GM12878 (cell line): ENCODE measurements at regions not wholly inside any gene's neighbourhood (a gene's known extent, or its start where the extent isn't known, plus 50 kb on each side); places are given as distances from the start of the nearest gene placed in this dataset.

Experiments used
- ATAC-seq: fragments of 200-7000 bp; cut with Tn5 transposase; 3 replicates; pipeline ENCODE4 v1.9.1; 2020; ENCODE audit warnings: mild to moderate bottlenecking, moderate library complexity
- BruUV-seq: library from RNA; stranded (reverse); fragments of 400-500 nt; replicated peaks from 2 replicates; lab custom pipeline; 2021; lab: Mats Ljungman, UMichigan
- CTCF ChIA-PET: fragments of 300-600 bp; sonication (Branson Sonifier 250); formaldehyde crosslinking; extraction: SDS; loops from one replicate; lab custom pipeline; 2021; ENCODE audit warnings: inconsistent platforms; lab: Yijun Ruan, JAX
- POLR2A ChIA-PET: fragments of 350-600 bp; formaldehyde crosslinking; extraction: SDS; loops from one replicate; lab custom pipeline; 2021; ENCODE audit warnings: inconsistent platforms; lab: Charles Lee
- RAD21 ChIA-PET: fragments of 300-600 bp; sonication (Branson Sonifier 250); formaldehyde crosslinking; loops from one replicate; lab custom pipeline; 2023; ENCODE audit warnings: antibody characterized with exemption; ENCODE audit not compliant: unreplicated experiment; lab: Charles Lee
- SMC1A ChIA-PET: fragments of 300-600 bp; sonication (Branson Sonifier 250); formaldehyde crosslinking; loops from one replicate; lab custom pipeline; 2023; ENCODE audit not compliant: unreplicated experiment, uncharacterized antibody; lab: Charles Lee
- DNase-seq: peaks from one replicate; pipeline ENCODE4 v3.0.0-alpha.2; 2011; ENCODE audit warnings: low read depth, low spot score
- FAIRE-seq: peaks from 3 replicates; lab custom pipeline; 2011; peaks lifted over from hg19 to GRCh38; lab: Jason Lieb, UNC
- H2AFZ ChIP-seq: 2 replicates; pipeline ENCODE4 v1.6.0; 2011; ENCODE audit warnings: low read depth, low read length, control low read depth; ENCODE audit not compliant: control insufficient read depth
- H3K27ac ChIP-seq: 2 replicates; pipeline ENCODE4 v1.5.1; 2011; ENCODE audit warnings: control low read depth; ENCODE audit not compliant: control insufficient read depth, insufficient read depth
- H3K27me3 ChIP-seq, 2 experiments: replicated peaks in 1 of 2; 2 replicates each; pipeline versions ENCODE4 v1.6.0 to v1.6.1; 2011; ENCODE audit warnings: low read length in 1 of 2; ENCODE audit not compliant: control insufficient read depth in 2 of 2, insufficient read depth in 2 of 2
- H3K36me3 ChIP-seq, 2 experiments: 2 replicates each; pipeline ENCODE4 v1.5.1; 2011; ENCODE audit warnings: low read length in 1 of 2; ENCODE audit not compliant: control insufficient read depth in 2 of 2, insufficient read depth in 2 of 2
- H3K4me1 ChIP-seq: 2 replicates; pipeline ENCODE4 v1.6.1; 2011; ENCODE audit warnings: mild to moderate bottlenecking, low read length, moderate library complexity, mixed read lengths; ENCODE audit not compliant: control insufficient read depth, insufficient read depth
- H3K4me2 ChIP-seq: 2 replicates; pipeline ENCODE4 v1.6.0; 2011; ENCODE audit warnings: control low read depth; ENCODE audit not compliant: control insufficient read depth, insufficient read depth
- H3K4me3 ChIP-seq: fragments of 200-600 bp; sonication (generic); 2 replicates; pipeline ENCODE4 v1.5.1; 2016
- H3K79me2 ChIP-seq: 2 replicates; pipeline ENCODE4 v1.6.0; 2011; ENCODE audit warnings: low read length; ENCODE audit not compliant: control insufficient read depth, insufficient read depth
- H3K9ac ChIP-seq: 2 replicates; pipeline ENCODE4 v1.8.0; 2011; ENCODE audit warnings: low read length, control low read depth, mixed read lengths; ENCODE audit not compliant: control insufficient read depth, insufficient read depth
- H3K9me3 ChIP-seq: replicated peaks from 3 replicates; pipeline ENCODE4 v1.5.1; 2011; ENCODE audit warnings: mild to moderate bottlenecking, low read length; ENCODE audit not compliant: control insufficient read depth, insufficient read depth
- H4K20me1 ChIP-seq: 2 replicates; pipeline ENCODE4 v1.6.0; 2011; ENCODE audit not compliant: control insufficient read depth, insufficient read depth
- ASH2L ChIP-seq: fragments of 300-600, 200-600 bp; sonication (generic); IDR thresholded peaks from 2 replicates; pipeline ENCODE4 v1.6.1; 2017; ENCODE audit warnings: low read depth, mild to moderate bottlenecking, borderline replicate concordance
- EGR1 ChIP-seq, 2 experiments: IDR thresholded peaks; 1 replicate in 1 of 2; 2 replicates in 1 of 2; pipeline ENCODE4 v1.6.1; 2011 to 2012; ENCODE audit warnings: low read depth in 2 of 2, low read length in 2 of 2, borderline replicate concordance in 1 of 2, mild to moderate bottlenecking in 1 of 2, moderate library complexity in 1 of 2
- EP300 ChIP-seq, 2 experiments: fragments of 150-350 bp in 1 of 2; IDR thresholded peaks; 2 replicates each; pipeline ENCODE4 v1.6.1; 2011 to 2012; ENCODE audit warnings: low read depth in 2 of 2, low read length in 2 of 2, borderline replicate concordance in 1 of 2, improper control_type of control experiment in 1 of 2, inconsistent platforms in 1 of 2; ENCODE audit not compliant: control insufficient read depth in 1 of 2
- ESRRA ChIP-seq: IDR thresholded peaks from 2 replicates; pipeline ENCODE4 v1.6.1; 2012; ENCODE audit warnings: mild to moderate bottlenecking, low read length, improper control_type of control experiment
- ETV6 ChIP-seq, 2 experiments: fragments of 450-650 bp in 1 of 2; IDR thresholded peaks in 1 of 2; conservative IDR thresholded peaks in 1 of 2; 2 replicates each; pipeline ENCODE4 v1.6.1; 2014; ENCODE audit warnings: antibody characterized with exemption in 1 of 2, borderline replicate concordance in 1 of 2, low read depth in 1 of 2, mild to moderate bottlenecking in 1 of 2, moderate library complexity in 1 of 2
- EZH2 ChIP-seq: IDR thresholded peaks from 2 replicates; pipeline ENCODE4 v1.6.1; 2012; ENCODE audit warnings: low read depth, mild to moderate bottlenecking, control low read depth, inconsistent platforms, low read length, borderline replicate concordance; ENCODE audit not compliant: control insufficient read depth
- FOXK2 ChIP-seq: fragments of 450-650 bp; IDR thresholded peaks from 2 replicates; pipeline ENCODE4 v1.6.1; 2017; ENCODE audit warnings: mild to moderate bottlenecking, moderate library complexity
- IKZF1 ChIP-seq: fragments of 450-650 bp; conservative IDR thresholded peaks from 2 replicates; pipeline ENCODE4 v1.6.1; 2017; ENCODE audit warnings: antibody characterized with exemption, mild to moderate bottlenecking
- MTA2 ChIP-seq: fragments of 450-650 bp; IDR thresholded peaks from 2 replicates; pipeline ENCODE4 v1.6.1; 2016; ENCODE audit warnings: low read depth, mild to moderate bottlenecking, moderate library complexity
- NR2C2 ChIP-seq: IDR thresholded peaks from 2 replicates; pipeline ENCODE4 v1.6.1; 2011; ENCODE audit warnings: borderline replicate concordance, low read depth; ENCODE audit not compliant: control insufficient read depth, insufficient read length
- RAD21 ChIP-seq: IDR thresholded peaks from 2 replicates; pipeline ENCODE4 v1.6.1; 2011; ENCODE audit warnings: mild to moderate bottlenecking, low read depth, low read length, moderate library complexity; ENCODE audit not compliant: insufficient read depth
- RUNX3 ChIP-seq: IDR thresholded peaks from 2 replicates; pipeline ENCODE4 v1.6.1; 2012; ENCODE audit warnings: low read length, inconsistent platforms
- SMAD1 ChIP-seq: fragments of 450-650 bp; IDR thresholded peaks from 2 replicates; pipeline ENCODE4 v1.6.1; 2018; ENCODE audit warnings: mild to moderate bottlenecking, low read depth; ENCODE audit not compliant: partially characterized antibody
- WGBS: methylation state at CpG from one replicate; pipeline ENCODE4 v1.1.6; 2016; ENCODE audit warnings: low lambda C conversion rate; ENCODE audit not compliant: insufficient replicate concordance, insufficient coverage; ENCODE audit errors: missing lambda C conversion rate; 5-methylcytosine and 5-hydroxymethylcytosine counted together
- in situ Hi-C: fragments of 300-500 bp; cut with MboI; formaldehyde crosslinking; loops from 9 replicates; pipeline ENCODE4 v1.14.3; 2018; ENCODE audit warnings: mixed read lengths
- intact Hi-C: fragments of 100-400 bp; cut with micrococcal nuclease; formaldehyde crosslinking; loops from one replicate; pipeline ENCODE4 v1.14.2; 2022; ENCODE audit not compliant: unreplicated experiment
- TF ChIP-seq, protein P1 (sequence below): IDR thresholded peaks from 2 replicates; pipeline ENCODE4 v1.6.1; 2011; ENCODE audit warnings: borderline replicate concordance, low read depth, mild to moderate bottlenecking, moderate library complexity, low read length; ENCODE audit not compliant: insufficient read depth, poor library complexity, severe bottlenecking
- TF ChIP-seq, protein P2 (sequence below): fragments of 450-650 bp; IDR thresholded peaks from 2 replicates; pipeline ENCODE4 v1.6.1; 2017; ENCODE audit warnings: mild to moderate bottlenecking
- TF ChIP-seq, protein P3 (sequence below): fragments of 450-650 bp; IDR thresholded peaks from 2 replicates; pipeline ENCODE4 v1.6.1; 2017; ENCODE audit warnings: borderline replicate concordance
- TF ChIP-seq, protein P4 (sequence below): IDR thresholded peaks from 2 replicates; pipeline ENCODE4 v1.6.1; 2012; ENCODE audit warnings: low read depth, low read length, improper control_type of control experiment

DNA sequence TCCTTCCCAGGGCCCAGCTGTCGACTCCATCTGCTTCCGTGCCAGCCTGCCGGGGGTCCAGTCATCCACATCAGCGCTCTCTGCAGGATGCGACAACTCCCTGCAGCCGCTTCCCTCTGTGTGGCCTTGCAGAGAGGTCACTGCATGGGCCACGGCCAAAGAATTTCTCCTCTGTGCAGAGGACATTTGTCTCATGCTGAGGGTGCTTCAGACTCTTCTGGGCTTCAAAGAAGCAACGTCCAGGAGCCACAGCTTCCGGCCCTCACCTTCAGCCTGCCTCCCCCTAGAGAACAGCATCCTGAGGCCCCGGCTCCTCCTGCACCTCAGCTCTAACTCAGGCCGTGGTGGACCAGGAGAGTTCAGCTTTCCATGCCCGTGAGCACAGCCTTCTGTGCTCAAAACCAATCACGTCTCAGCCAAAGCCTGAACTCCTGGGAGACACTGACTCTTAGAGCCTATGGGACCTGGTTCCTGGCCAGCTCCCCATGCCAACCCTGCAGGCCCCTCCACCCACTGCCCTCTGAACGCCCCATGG lies 258.9 kb downstream of the BRD1 start:
- WGBS: 61% methylated on average over 14 of the region's 14 CpGs
- RAD21 ChIA-PET: no interaction called here
- Histone ChIP-seq H2AFZ (no peak overlapping the region), H3K4me3 (no peak overlapping the region), H3K36me3 (no peaks in the 10 kb centered on the region), H3K9me3 (no peaks in the 10 kb centered on the region; the same call in 2 of the 3 replicates), H3K9ac (no peak overlapping the region), H3K79me2 (no peaks in the 10 kb centered on the region), H3K27me3 (no peaks in the 10 kb centered on the region), H3K27ac (no peak overlapping the region), H3K4me2 (no peak overlapping the region), H3K4me1 (no peaks in the 10 kb centered on the region), H4K20me1 (no peaks in the 10 kb centered on the region)
- in situ Hi-C loops: no loop called here
- SMC1A ChIA-PET: no interaction called here
- intact Hi-C loops: no loop called here
- ATAC-seq (no peak), DNase-seq (no peak), FAIRE-seq (no peak)
- no TSS peak for BruUV-seq
- POLR2A ChIA-PET: no interaction called here
- CTCF ChIA-PET: no interaction called here
- TF ChIP-seq, protein P1, sequence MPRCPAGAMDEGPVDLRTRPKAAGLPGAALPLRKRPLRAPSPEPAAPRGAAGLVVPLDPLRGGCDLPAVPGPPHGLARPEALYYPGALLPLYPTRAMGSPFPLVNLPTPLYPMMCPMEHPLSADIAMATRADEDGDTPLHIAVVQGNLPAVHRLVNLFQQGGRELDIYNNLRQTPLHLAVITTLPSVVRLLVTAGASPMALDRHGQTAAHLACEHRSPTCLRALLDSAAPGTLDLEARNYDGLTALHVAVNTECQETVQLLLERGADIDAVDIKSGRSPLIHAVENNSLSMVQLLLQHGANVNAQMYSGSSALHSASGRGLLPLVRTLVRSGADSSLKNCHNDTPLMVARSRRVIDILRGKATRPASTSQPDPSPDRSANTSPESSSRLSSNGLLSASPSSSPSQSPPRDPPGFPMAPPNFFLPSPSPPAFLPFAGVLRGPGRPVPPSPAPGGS: no peak
- TF ChIP-seq FOXK2: no peak
- TF ChIP-seq ESRRA: no peak
- no peak for TF ChIP-seq ASH2L
- TF ChIP-seq NR2C2: no peak
- TF ChIP-seq ETV6 (conservative IDR thresholded peaks at IDR 0.05 in 1 of 2, IDR thresholded peaks at IDR 0.05 in 1 of 2; ENCODE audit: borderline replicate concordance in 1 of 2, low read depth in 1 of 2): no peak
- no peak for TF ChIP-seq IKZF1
- TF ChIP-seq, protein P2, sequence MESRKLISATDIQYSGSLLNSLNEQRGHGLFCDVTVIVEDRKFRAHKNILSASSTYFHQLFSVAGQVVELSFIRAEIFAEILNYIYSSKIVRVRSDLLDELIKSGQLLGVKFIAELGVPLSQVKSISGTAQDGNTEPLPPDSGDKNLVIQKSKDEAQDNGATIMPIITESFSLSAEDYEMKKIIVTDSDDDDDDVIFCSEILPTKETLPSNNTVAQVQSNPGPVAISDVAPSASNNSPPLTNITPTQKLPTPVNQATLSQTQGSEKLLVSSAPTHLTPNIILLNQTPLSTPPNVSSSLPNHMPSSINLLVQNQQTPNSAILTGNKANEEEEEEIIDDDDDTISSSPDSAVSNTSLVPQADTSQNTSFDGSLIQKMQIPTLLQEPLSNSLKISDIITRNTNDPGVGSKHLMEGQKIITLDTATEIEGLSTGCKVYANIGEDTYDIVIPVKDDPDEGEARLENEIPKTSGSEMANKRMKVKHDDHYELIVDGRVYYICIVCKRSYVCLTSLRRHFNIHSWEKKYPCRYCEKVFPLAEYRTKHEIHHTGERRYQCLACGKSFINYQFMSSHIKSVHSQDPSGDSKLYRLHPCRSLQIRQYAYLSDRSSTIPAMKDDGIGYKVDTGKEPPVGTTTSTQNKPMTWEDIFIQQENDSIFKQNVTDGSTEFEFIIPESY: no peak
- TF ChIP-seq, protein P3, sequence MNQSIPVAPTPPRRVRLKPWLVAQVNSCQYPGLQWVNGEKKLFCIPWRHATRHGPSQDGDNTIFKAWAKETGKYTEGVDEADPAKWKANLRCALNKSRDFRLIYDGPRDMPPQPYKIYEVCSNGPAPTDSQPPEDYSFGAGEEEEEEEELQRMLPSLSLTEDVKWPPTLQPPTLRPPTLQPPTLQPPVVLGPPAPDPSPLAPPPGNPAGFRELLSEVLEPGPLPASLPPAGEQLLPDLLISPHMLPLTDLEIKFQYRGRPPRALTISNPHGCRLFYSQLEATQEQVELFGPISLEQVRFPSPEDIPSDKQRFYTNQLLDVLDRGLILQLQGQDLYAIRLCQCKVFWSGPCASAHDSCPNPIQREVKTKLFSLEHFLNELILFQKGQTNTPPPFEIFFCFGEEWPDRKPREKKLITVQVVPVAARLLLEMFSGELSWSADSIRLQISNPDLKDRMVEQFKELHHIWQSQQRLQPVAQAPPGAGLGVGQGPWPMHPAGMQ: no peak
- no peak for TF ChIP-seq SMAD1
- TF ChIP-seq, protein P4, sequence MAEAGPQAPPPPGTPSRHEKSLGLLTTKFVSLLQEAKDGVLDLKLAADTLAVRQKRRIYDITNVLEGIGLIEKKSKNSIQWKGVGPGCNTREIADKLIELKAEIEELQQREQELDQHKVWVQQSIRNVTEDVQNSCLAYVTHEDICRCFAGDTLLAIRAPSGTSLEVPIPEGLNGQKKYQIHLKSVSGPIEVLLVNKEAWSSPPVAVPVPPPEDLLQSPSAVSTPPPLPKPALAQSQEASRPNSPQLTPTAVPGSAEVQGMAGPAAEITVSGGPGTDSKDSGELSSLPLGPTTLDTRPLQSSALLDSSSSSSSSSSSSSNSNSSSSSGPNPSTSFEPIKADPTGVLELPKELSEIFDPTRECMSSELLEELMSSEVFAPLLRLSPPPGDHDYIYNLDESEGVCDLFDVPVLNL: no peak
- no peak for TF ChIP-seq EGR1 (IDR thresholded peaks at IDR 0.05; ENCODE audit: borderline replicate concordance in 1 of 2, low read depth in 2 of 2, low read length in 2 of 2)
- no peak for TF ChIP-seq EZH2
- no peak for TF ChIP-seq RAD21
- TF ChIP-seq EP300 (IDR thresholded peaks at IDR 0.05; ENCODE audit: borderline replicate concordance in 1 of 2, control insufficient read depth in 1 of 2, low read depth in 2 of 2, low read length in 2 of 2): no peak
- no peak for TF ChIP-seq RUNX3
- TF ChIP-seq MTA2: no peak
